ENCODE measurements at regions not wholly inside any gene's neighbourhood (a gene's known extent, or its start where the extent isn't known, plus 50 kb on each side); places are given as distances from the start of the nearest gene placed in this dataset.

- no peaks in the 10 kb centered on the region for H3K4me1 ChIP-seq
- H3K4me3 ChIP-seq: no peak overlapping the region
- intact Hi-C loops (cut with DNase I): no loop called here
- ATAC-seq (no peak), DNase-seq (no peak)
- no peak overlapping the region for H3K27ac ChIP-seq
- H3K9me3 ChIP-seq: no peaks in the 10 kb centered on the region
- H3K36me3 ChIP-seq: no peaks in the 10 kb centered on the region
- no peak for TF ChIP-seq CTCF (IDR thresholded peaks at IDR 0.05)
- H3K27me3 ChIP-seq (ENCODE audit: low read depth): no peaks in the 10 kb centered on the region
Measured at GRCh38 chr2:226434702-226435101, 364.9 kb downstream of the IRS1 start.

GRCh38 chr2:226431288-226431948 lies 368.2 kb downstream of the IRS1 start:
- no peaks in the 10 kb centered on the region for H3K27me3 ChIP-seq (ENCODE audit: low read depth)
- H3K27ac ChIP-seq: no peak overlapping the region
- no peak overlapping the region for H3K4me3 ChIP-seq
- DNase-seq: no peak
- H3K9me3 ChIP-seq: no peaks in the 10 kb centered on the region
- no peaks in the 10 kb centered on the region for H3K36me3 ChIP-seq
- no peak for ATAC-seq
- intact Hi-C loops (cut with DNase I): no loop called here
- H3K4me1 ChIP-seq: no peaks in the 10 kb centered on the region
- TF ChIP-seq CTCF (IDR thresholded peaks at IDR 0.05): no peak

- DNase-seq (no peak), ATAC-seq (no peak)
- no peak for TF ChIP-seq CTCF (IDR thresholded peaks at IDR 0.05)
- H3K9me3 ChIP-seq: no peaks in the 10 kb centered on the region
- H3K27ac ChIP-seq: no peak overlapping the region
- no peaks in the 10 kb centered on the region for H3K4me1 ChIP-seq
- H3K4me3 ChIP-seq: no peak overlapping the region
- intact Hi-C loops (cut with DNase I): no loop called here
- H3K27me3 ChIP-seq (ENCODE audit: low read depth): no peaks in the 10 kb centered on the region
- H3K36me3 ChIP-seq: no peaks in the 10 kb centered on the region
Measured at GRCh38 chr2:226429476-226429875, 370.1 kb downstream of the IRS1 start.

GRCh38 chr2:226427538-226428307 lies 371.9 kb downstream of the IRS1 start:
- Histone ChIP-seq H3K4me3 (no peak overlapping the region), H3K27ac (no peak overlapping the region), H3K27me3 (ENCODE audit: low read depth) (no peaks in the 10 kb centered on the region), H3K4me1 (peaks cover 4% of the 10 kb centered on the region), H3K9me3 (no peaks in the 10 kb centered on the region), H3K36me3 (no peaks in the 10 kb centered on the region)
- TF ChIP-seq CTCF (IDR thresholded peaks at IDR 0.05): no peak
- ATAC-seq: no peak
- intact Hi-C loops (cut with DNase I): no loop called here
- no peak for DNase-seq

GRCh38 chr2:226426292-226426736 lies 373.3 kb downstream of the IRS1 start:
- no peak for DNase-seq
- intact Hi-C loops (cut with DNase I): no loop called here
- Histone ChIP-seq H3K4me1 (peaks cover 4% of the 10 kb centered on the region), H3K9me3 (no peaks in the 10 kb centered on the region), H3K27me3 (ENCODE audit: low read depth) (no peaks in the 10 kb centered on the region), H3K27ac (no peak overlapping the region), H3K36me3 (no peaks in the 10 kb centered on the region), H3K4me3 (no peak overlapping the region)
- no peak for TF ChIP-seq CTCF (IDR thresholded peaks at IDR 0.05)
- no peak for ATAC-seq
